Activated CD8-positive, alpha-beta T cell treated with anti-CD3 and anti-CD28 coated beads for 36 hours (primary cell): ENCODE measurements at regions not wholly inside any gene's neighbourhood (a gene's known extent, or its start where the extent isn't known, plus 50 kb on each side); places are given as distances from the start of the nearest gene placed in this dataset.

Experiments
- ATAC-seq: fragments of 200-7000 bp; cut with Tn5 transposase; one replicate; pipeline ENCODE4 v1.10.0; 2021; ENCODE audit warnings: mild to moderate bottlenecking, moderate library complexity
- CTCF ChIA-PET: fragments of 350-600 bp; sonication (Branson Sonifier 250); formaldehyde crosslinking; loops from one replicate; lab custom pipeline; 2021; ENCODE audit warnings: antibody characterized with exemption; lab: Charles Lee
- POLR2A ChIA-PET: fragments of 350-600 bp; sonication (Branson Sonifier 250); formaldehyde crosslinking; loops from one replicate; lab custom pipeline; 2021; ENCODE audit warnings: antibody characterized with exemption; lab: Charles Lee
- DNase-seq: peaks from one replicate; pipeline ENCODE4 v3.0.0-alpha.2; 2020
- H3K27ac Mint-ChIP-seq: one replicate; pipeline ENCODE4 v1.8.0; 2021; ENCODE audit warnings: mild to moderate bottlenecking, mixed read lengths
- H3K27me3 Mint-ChIP-seq: one replicate; pipeline ENCODE4 v1.8.0; 2021; ENCODE audit warnings: mixed read lengths
- H3K36me3 Mint-ChIP-seq: one replicate; pipeline ENCODE4 v1.8.0; 2021; ENCODE audit warnings: low read depth, mixed read lengths
- H3K4me1 Mint-ChIP-seq: one replicate; pipeline ENCODE4 v1.8.0; 2021; ENCODE audit warnings: low read depth, mixed read lengths
- H3K4me3 Mint-ChIP-seq: one replicate; pipeline ENCODE4 v1.8.0; 2021; ENCODE audit warnings: mild to moderate bottlenecking, moderate library complexity, mixed read lengths
- H3K9me3 Mint-ChIP-seq: one replicate; pipeline ENCODE4 v1.8.0; 2021; ENCODE audit warnings: mixed read lengths
- CTCF ChIP-seq: fragments of 200-600 bp; IDR thresholded peaks from one replicate; pipeline ENCODE4 v1.8.0; 2022; ENCODE audit warnings: antibody characterized with exemption, mild to moderate bottlenecking
- intact Hi-C: fragments of 100-400 bp; cut with micrococcal nuclease; formaldehyde crosslinking; loops from one replicate; pipeline ENCODE4 v1.10.0; 2022

DNA sequence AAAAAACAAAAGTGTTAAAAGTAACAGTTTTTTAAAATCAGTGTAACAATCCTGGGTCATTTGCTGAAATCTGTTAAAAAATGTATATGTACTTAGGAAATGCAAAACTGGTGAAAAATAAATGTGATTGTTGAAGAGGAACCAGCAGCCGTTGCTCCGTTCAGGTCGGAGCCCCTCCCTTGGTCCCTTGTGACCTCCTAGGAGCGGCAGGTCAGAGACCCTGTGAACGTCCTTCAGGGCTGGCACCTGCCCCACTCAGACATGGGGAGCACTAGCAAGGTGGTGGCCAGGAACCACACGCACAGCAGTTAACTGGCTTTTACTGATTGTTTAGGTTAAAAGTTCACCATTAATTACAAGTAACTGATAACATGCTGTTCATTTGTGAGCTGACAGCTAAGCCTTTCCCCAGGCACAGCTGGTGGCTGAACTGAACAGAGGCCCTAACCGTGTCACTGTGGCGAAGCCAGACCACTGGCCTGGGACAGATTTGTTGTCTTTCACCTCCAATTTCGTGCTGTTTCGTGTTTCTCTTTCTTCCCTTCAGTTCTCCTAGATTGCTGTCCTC is 159.2 kb upstream of the ALKAL2 start:
- no peak for TF ChIP-seq CTCF
- H3K4me3 Mint-ChIP-seq, result no peak overlapping the region
- intact Hi-C loops, result no loop called here
- no peak overlapping the region for H3K27ac Mint-ChIP-seq
- H3K9me3 Mint-ChIP-seq, result no peaks in the 10 kb centered on the region
- no peaks in the 10 kb centered on the region for H3K27me3 Mint-ChIP-seq
- ATAC-seq, result no peak
- DNase-seq, result no peak
- peaks cover 7% of the 10 kb centered on the region for H3K4me1 Mint-ChIP-seq
- no peaks in the 10 kb centered on the region for H3K36me3 Mint-ChIP-seq
- CTCF ChIA-PET, result no interaction called here
- POLR2A ChIA-PET, result no interaction called here

DNA sequence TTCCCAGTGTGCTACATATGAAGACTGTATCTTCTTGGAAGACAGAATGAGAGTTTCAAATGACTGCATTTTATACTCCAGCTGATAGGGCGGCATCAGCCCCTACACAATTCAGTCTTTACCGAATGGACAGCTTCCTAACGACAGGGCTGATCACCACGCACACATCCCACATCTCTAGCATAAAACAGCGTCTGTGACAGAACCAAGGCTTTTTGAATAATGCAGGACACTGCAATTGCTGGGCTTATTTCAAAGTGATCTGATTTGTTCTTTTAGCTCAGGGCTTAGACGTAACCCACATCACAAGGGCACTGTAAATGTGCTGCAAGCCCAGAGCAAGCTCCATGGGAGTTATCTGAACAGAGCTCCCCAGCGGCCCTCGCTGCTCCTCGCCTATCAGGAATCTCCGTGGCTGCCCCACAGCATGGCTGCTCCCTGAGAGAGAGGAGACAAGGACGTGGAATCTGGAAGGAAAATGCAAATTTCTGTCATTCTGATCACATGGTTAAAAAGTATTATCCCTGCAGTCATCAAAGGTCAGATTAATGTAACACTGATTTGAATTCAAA is 158.5 kb upstream of the ALKAL2 start:
- peaks cover 7% of the 10 kb centered on the region for H3K4me1 Mint-ChIP-seq
- intact Hi-C loops, result no loop called here
- ChIA-PET POLR2A (no interaction called here), CTCF (no interaction called here)
- H3K36me3 Mint-ChIP-seq, result no peaks in the 10 kb centered on the region
- no peak overlapping the region for H3K4me3 Mint-ChIP-seq
- H3K27ac Mint-ChIP-seq, result no peak overlapping the region
- no peaks in the 10 kb centered on the region for H3K9me3 Mint-ChIP-seq
- no peak for ATAC-seq
- no peaks in the 10 kb centered on the region for H3K27me3 Mint-ChIP-seq
- no peak for DNase-seq
- no peak for TF ChIP-seq CTCF

- Mint-ChIP-seq H3K9me3 (no peaks in the 10 kb centered on the region), H3K27ac (no peak overlapping the region), H3K27me3 (no peaks in the 10 kb centered on the region), H3K4me1 (peaks cover 7% of the 10 kb centered on the region), H3K4me3 (no peak overlapping the region), H3K36me3 (no peaks in the 10 kb centered on the region)
- intact Hi-C loops, result no loop called here
- POLR2A ChIA-PET, result no interaction called here
- CTCF ChIA-PET, result no interaction called here
- no peak for DNase-seq
- no peak for ATAC-seq
- TF ChIP-seq CTCF, result no peak
Measured at GRCh38 chr2:445896-446295, 158.0 kb upstream of the ALKAL2 start.

DNA sequence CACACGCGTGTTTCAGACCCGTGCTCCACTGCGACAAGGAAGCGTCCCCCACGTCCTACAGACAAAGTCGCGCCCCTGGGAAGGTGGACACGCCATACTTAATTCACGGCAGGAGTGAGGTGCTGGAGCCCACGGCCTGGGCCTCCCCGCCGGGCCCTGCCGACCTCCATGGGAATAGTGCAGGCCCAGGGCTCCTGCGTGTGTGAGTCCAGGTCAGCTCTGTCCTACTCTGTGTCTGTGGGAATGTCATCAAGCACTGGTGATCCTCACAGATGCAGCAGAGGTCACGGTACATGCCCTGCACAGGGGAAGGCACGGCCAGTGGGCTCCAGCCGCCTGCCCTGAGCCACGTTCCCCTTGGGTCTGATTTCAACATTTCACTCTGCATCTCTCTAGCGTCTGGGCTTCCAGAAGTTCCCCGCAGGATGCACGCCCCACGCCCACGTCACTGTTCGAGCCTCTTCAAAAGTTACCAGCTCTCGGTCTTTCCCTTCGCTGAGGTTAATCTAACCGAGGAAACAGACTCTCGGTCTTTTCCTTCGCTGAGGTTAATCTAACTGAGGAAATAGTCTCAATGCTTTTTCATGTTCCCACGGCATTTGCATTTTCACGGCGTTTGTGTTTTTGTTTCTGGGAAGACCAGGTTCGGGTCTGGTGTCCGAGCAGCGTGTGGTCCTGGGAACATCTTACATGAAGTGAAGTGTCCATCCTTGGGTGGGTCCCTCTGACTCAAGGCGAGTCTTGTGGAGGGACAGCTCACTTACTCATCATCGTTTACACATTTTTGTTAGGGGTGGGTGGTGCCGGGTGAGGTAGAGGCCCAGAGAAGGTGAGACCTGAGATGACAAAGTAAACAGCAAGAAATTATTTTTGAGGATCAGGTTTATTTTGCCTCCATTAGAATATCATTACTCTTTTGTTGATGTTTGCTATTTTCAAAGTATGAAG is 157.3 kb upstream of the ALKAL2 start:
- Mint-ChIP-seq H3K4me3 (no peak overlapping the region), H3K27me3 (no peaks in the 10 kb centered on the region), H3K36me3 (no peaks in the 10 kb centered on the region), H3K9me3 (no peaks in the 10 kb centered on the region), H3K27ac (peak overlapping the region; percentile 32), H3K4me1 (peaks cover 9% of the 10 kb centered on the region)
- TF ChIP-seq CTCF, result no peak
- intact Hi-C loops, result no loop called here
- peak; percentile 67 for DNase-seq
- ChIA-PET POLR2A (no interaction called here), CTCF (no interaction called here)
- peak; percentile 73 for ATAC-seq

GRCh38 chr2:443741-444140 is 155.8 kb upstream of the ALKAL2 start:
- no peak overlapping the region for H3K4me3 Mint-ChIP-seq
- no peak overlapping the region for H3K27ac Mint-ChIP-seq
- no peak for DNase-seq
- ChIA-PET CTCF (no interaction called here), POLR2A (no interaction called here)
- no peaks in the 10 kb centered on the region for H3K36me3 Mint-ChIP-seq
- intact Hi-C loops, result no loop called here
- H3K9me3 Mint-ChIP-seq, result no peaks in the 10 kb centered on the region
- no peak for ATAC-seq
- H3K4me1 Mint-ChIP-seq, result peaks cover 16% of the 10 kb centered on the region
- H3K27me3 Mint-ChIP-seq, result no peaks in the 10 kb centered on the region
- TF ChIP-seq CTCF, result no peak
